WI38 (cell line): ENCODE measurements at regions not wholly inside any gene's neighbourhood (a gene's known extent, or its start where the extent isn't known, plus 50 kb on each side); places are given as distances from the start of the nearest gene placed in this dataset.

ENCODE experiments used
- H3K4me3 ChIP-seq: 2 replicates; pipeline ENCODE4 v1.5.1; 2011; ENCODE audit warnings: low read depth, mild to moderate bottlenecking, control low read depth, low read length
- TF ChIP-seq, protein P1 (sequence below): IDR thresholded peaks from 2 replicates; pipeline ENCODE4 v1.5.1; 2012; ENCODE audit warnings: low read depth, mild to moderate bottlenecking, control low read depth, low read length

DNA sequence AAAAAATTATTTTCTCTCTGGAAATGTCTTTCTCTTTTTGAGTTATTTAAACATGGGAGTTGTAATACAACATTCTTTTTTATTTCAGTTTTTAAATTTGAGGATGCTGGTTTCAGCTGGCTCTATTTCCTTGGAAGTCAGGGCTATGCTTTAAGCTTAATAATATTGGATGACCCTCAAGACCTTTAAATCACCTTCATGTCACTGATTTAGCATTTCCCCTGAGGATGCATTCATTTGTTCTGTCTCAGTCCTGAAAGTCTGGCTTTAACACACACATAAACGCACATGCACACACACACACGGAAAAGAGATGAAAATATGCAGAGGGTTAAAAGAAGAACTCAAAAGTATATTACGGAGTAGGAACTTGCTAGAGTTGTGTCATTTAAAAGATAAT is 260.5 kb downstream of the PTBP2 start:
- H3K4me3 ChIP-seq: no peak overlapping the region
- TF ChIP-seq, protein P1, sequence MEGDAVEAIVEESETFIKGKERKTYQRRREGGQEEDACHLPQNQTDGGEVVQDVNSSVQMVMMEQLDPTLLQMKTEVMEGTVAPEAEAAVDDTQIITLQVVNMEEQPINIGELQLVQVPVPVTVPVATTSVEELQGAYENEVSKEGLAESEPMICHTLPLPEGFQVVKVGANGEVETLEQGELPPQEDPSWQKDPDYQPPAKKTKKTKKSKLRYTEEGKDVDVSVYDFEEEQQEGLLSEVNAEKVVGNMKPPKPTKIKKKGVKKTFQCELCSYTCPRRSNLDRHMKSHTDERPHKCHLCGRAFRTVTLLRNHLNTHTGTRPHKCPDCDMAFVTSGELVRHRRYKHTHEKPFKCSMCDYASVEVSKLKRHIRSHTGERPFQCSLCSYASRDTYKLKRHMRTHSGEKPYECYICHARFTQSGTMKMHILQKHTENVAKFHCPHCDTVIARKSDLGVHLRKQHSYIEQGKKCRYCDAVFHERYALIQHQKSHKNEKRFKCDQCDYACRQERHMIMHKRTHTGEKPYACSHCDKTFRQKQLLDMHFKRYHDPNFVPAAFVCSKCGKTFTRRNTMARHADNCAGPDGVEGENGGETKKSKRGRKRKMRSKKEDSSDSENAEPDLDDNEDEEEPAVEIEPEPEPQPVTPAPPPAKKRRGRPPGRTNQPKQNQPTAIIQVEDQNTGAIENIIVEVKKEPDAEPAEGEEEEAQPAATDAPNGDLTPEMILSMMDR: no peak

- no peak overlapping the region for H3K4me3 ChIP-seq
- TF ChIP-seq, protein P1: no peak
Measured at GRCh38 chr1:96983866-96984265, 262.3 kb downstream of the PTBP2 start.

- no peak overlapping the region for H3K4me3 ChIP-seq
- TF ChIP-seq, protein P1: no peak
Measured at GRCh38 chr1:96987186-96987703, 265.7 kb downstream of the PTBP2 start.

- TF ChIP-seq, protein P1: no peak
- no peak overlapping the region for H3K4me3 ChIP-seq
Measured at GRCh38 chr1:96989302-96989701, 267.7 kb downstream of the PTBP2 start.

GRCh38 chr1:96990136-96990535 is 268.6 kb downstream of the PTBP2 start:
- TF ChIP-seq, protein P1: no peak
- H3K4me3 ChIP-seq: no peak overlapping the region

DNA sequence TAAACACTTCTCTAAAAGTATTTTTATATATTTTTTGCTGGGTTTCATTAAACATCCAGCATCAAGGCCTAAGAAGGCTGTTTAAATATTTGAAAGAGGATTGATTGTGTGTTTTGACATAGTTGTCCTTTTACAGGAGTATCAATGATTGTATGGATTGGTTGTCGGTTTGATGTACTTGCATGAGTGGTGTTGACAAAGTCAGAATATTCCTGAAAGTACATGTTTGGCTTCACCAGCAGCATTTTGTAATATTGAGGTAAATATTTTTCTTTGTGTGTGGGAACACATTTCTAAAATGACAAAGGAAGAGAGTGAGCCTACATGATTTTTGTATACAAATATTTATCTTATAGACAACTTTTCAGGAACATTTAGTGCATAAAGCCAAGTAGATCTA is 269.7 kb downstream of the PTBP2 start:
- H3K4me3 ChIP-seq: no peak overlapping the region
- TF ChIP-seq, protein P1: no peak

DNA sequence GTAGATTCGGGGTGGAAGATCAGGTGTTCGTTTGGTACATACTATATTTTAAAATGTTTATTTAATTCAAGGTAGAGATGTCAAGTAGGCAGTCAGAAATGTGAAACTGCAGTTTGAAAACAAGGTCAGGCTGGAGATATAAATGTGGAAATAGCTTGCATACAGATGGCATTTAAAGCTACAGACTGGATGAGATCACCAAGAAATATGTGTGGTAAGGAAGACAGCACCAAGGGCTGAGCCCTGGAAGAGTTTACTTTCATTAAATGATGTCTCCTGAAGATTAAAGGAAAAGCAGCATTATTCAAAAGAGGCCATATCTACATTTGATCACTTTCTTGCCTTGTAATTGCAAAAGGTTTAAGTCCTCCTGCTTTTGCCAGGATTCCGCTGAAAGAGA is 271.3 kb downstream of the PTBP2 start:
- H3K4me3 ChIP-seq: no peak overlapping the region
- TF ChIP-seq, protein P1: no peak
